BLaER1 (cell line): ENCODE measurements at regions not wholly inside any gene's neighbourhood (a gene's known extent, or its start where the extent isn't known, plus 50 kb on each side); places are given as distances from the start of the nearest gene placed in this dataset.
"Not testable (repeated sequence)": the region's sequence is repeated elsewhere in the genome, so short reads cannot be mapped to it uniquely, and the experiment has no call there.

Source experiments
- H3K27ac ChIP-seq: shearing (Covaris generic); formaldehyde crosslinking; 2 replicates; pipeline ENCODE4 v1.8.1; 2022
- H3K27me3 ChIP-seq: shearing (Covaris generic); formaldehyde crosslinking; 2 replicates; pipeline ENCODE4 v1.8.1; 2022
- H3K36me3 ChIP-seq: shearing (Covaris generic); formaldehyde crosslinking; 2 replicates; pipeline ENCODE4 v1.8.1; 2022
- H3K4me1 ChIP-seq: shearing (Covaris generic); formaldehyde crosslinking; 2 replicates; pipeline ENCODE4 v1.8.1; 2022
- H3K4me2 ChIP-seq: shearing (Covaris generic); formaldehyde crosslinking; 2 replicates; pipeline ENCODE4 v1.8.1; 2022
- H3K4me3 ChIP-seq: shearing (Covaris generic); formaldehyde crosslinking; 2 replicates; pipeline ENCODE4 v1.8.1; 2022
- H3K9ac ChIP-seq: shearing (Covaris generic); formaldehyde crosslinking; 2 replicates; pipeline ENCODE4 v1.8.1; 2022
- H3K9me3 ChIP-seq: shearing (Covaris generic); formaldehyde crosslinking; 2 replicates; pipeline ENCODE4 v1.8.1; 2022
- H4K20me1 ChIP-seq: shearing (Covaris generic); formaldehyde crosslinking; 2 replicates; pipeline ENCODE4 v1.8.1; 2022
- Cebpa-rat ChIP-seq: shearing (Covaris generic); IDR thresholded peaks from 2 replicates; pipeline ENCODE4 v1.8.1; 2022

DNA sequence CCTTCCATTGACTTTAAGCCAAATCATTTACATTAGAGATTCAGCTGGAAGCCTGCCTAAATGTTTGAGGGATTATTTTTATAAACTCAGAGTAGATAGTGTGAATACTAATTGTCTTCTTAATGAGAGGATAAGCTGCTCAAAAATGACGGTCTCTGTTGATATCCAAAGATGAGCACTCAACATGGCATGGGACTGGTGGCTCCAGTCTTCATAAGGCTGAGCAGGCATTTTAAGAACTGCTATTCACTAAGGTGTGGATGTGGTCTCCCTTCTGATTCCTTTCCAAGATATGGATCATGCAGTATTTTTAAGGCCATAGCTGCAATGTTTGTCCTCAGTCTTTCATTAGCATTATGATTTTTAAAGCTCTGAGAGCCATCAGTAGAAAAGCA is 377.5 kb upstream of the RIOK2 start:
- no peak overlapping the region for H3K9ac ChIP-seq
- no peaks in the 10 kb centered on the region for H3K27me3 ChIP-seq
- no peaks in the 10 kb centered on the region for H3K9me3 ChIP-seq
- H3K4me3 ChIP-seq: no peak overlapping the region
- no peaks in the 10 kb centered on the region for H3K36me3 ChIP-seq
- TF ChIP-seq Cebpa-rat: no peak
- H3K4me2 ChIP-seq: no peak overlapping the region
- no peaks in the 10 kb centered on the region for H3K4me1 ChIP-seq
- no peak overlapping the region for H3K27ac ChIP-seq
- H4K20me1 ChIP-seq: no peaks in the 10 kb centered on the region

- Histone ChIP-seq H3K4me2 (no peak overlapping the region), H3K36me3 (no peaks in the 10 kb centered on the region), H3K27me3 (no peaks in the 10 kb centered on the region), H3K9me3 (peaks cover 20% of the 10 kb centered on the region), H3K9ac (no peak overlapping the region), H4K20me1 (no peaks in the 10 kb centered on the region), H3K4me3 (no peak overlapping the region), H3K4me1 (no peaks in the 10 kb centered on the region), H3K27ac (no peak overlapping the region)
- no peak for TF ChIP-seq Cebpa-rat
Measured at GRCh38 chr5:97563050-97563657, 380.1 kb upstream of the RIOK2 start.

DNA sequence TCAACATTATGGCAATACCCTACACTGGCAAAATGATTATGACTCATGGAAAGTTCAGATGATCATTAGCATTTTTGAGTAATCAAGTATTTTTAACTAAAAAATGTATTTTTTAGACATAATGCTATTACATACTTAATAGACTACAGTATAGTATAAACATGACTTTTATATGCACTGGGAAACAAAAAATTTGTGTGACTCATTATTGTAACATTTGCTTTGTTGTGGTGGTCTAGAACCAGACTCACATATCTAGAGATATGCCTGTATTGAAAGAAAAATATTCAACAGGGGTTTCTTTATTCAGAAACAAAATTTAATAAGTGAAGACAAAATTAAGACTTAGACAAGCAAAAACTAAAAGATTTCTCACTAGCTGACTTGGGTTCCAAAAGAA is 385.3 kb upstream of the RIOK2 start:
- no peaks in the 10 kb centered on the region for H3K36me3 ChIP-seq
- H3K4me2 ChIP-seq: no peak overlapping the region
- no peak for TF ChIP-seq Cebpa-rat
- H3K4me3 ChIP-seq: no peak overlapping the region
- H3K9me3 ChIP-seq: peaks cover 45% of the 10 kb centered on the region
- no peaks in the 10 kb centered on the region for H3K4me1 ChIP-seq
- H3K27ac ChIP-seq: no peak overlapping the region
- H3K9ac ChIP-seq: no peak overlapping the region
- H3K27me3 ChIP-seq: no peaks in the 10 kb centered on the region
- H4K20me1 ChIP-seq: no peaks in the 10 kb centered on the region

DNA sequence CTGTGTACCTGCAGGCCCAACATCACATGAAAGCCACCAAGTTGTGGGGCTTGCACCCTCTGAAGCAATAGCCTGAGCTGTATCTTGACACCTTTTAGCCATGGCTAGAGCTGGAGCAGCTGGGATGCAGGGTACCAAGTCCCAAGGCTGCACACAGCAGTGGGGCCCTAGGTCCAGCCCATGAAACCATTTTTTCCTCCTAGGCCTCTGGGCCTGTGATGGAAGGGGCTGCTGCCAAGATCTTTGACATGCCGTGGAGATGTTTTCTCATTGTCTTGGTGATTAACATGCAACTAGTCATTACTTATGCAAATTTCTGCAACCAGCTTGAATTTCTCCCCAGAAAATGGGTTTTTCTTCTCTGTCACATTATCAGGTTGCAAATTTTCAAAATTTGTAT is 387.2 kb upstream of the RIOK2 start:
- no peak overlapping the region for H3K4me2 ChIP-seq

DNA sequence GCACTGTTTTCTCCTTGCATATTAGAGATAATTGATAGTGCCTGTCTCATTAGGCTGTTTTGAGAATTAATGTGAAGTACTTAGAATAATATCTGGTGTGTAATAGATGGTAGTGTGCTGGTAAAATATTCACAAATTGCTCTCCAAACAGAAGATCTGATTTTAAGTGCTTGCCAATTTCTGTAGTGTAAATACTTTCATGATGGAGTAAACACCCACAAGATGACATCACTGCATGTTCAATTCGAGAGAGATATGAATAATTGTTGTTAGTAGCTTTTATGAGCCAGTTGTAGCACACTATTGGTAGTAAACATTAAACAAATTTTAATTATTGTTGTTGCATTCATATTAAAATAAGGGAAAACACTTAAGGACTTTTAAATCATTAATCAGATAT is 392.3 kb upstream of the RIOK2 start:
- no peaks in the 10 kb centered on the region for H3K4me1 ChIP-seq
- no peaks in the 10 kb centered on the region for H3K27me3 ChIP-seq
- H3K4me3 ChIP-seq: no peak overlapping the region
- no peak overlapping the region for H3K27ac ChIP-seq
- H3K4me2 ChIP-seq: no peak overlapping the region
- H3K9ac ChIP-seq: no peak overlapping the region
- no peaks in the 10 kb centered on the region for H3K36me3 ChIP-seq
- H4K20me1 ChIP-seq: no peaks in the 10 kb centered on the region
- H3K9me3 ChIP-seq: peaks cover 10% of the 10 kb centered on the region
- TF ChIP-seq Cebpa-rat: no peak

More for the DNA sequence above, 387.2 kb upstream of the RIOK2 start:
- H3K9me3 ChIP-seq: peaks cover 45% of the 10 kb centered on the region
- no peaks in the 10 kb centered on the region for H3K36me3 ChIP-seq
- no peak overlapping the region for H3K4me3 ChIP-seq
- no peaks in the 10 kb centered on the region for H3K27me3 ChIP-seq
- TF ChIP-seq Cebpa-rat: no peak
- H3K4me1 ChIP-seq: no peaks in the 10 kb centered on the region
- no peak overlapping the region for H3K27ac ChIP-seq
- H3K9ac ChIP-seq: no peak overlapping the region
- H4K20me1 ChIP-seq: no peaks in the 10 kb centered on the region

DNA sequence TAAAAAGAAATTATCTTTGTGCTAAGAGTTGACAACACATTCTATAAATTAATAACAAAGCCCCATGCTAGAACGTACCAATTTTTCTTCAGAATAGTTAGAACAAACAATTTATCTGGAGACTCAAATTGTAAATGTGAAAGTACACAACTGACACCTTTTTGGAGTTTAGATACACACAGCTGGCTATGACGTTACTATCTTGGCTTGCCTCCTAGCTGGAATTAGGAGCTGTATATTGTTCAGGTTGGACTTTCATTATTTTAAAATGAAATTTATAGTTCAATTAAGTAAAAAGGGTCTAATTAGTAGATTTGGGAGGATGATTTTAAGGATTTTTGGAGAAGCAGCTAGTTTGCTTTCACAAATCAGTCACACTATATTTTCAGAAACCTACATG is 393.9 kb upstream of the RIOK2 start:
- no peaks in the 10 kb centered on the region for H4K20me1 ChIP-seq
- TF ChIP-seq Cebpa-rat: no peak
- H3K4me2 ChIP-seq: no peak overlapping the region
- H3K4me1 ChIP-seq: no peaks in the 10 kb centered on the region
- H3K36me3 ChIP-seq: no peaks in the 10 kb centered on the region
- no peak overlapping the region for H3K4me3 ChIP-seq
- H3K9me3 ChIP-seq: no peaks in the 10 kb centered on the region
- no peak overlapping the region for H3K9ac ChIP-seq
- no peak overlapping the region for H3K27ac ChIP-seq
- H3K27me3 ChIP-seq: no peaks in the 10 kb centered on the region

DNA sequence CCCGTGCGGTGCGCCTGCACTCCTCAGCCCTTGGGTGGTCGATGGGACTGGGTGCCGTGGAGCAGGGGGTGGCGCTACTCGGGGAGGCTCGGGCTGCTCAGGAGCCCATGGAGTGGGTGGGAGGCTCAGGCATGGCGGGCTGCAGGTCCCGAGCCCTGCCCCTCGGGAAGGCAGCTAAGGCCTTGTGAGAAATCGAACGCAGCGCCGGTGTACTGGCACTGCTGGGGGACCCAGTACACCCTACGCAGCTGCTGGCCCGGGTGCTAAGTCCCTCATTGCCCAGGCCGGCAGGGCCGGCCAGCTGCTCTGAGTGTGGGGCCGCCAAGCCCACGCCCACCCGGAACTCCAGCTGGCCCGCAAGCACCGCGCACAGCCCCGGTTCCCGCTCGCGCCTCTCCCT is 396.9 kb upstream of the RIOK2 start:
- H3K27ac ChIP-seq, H3K27me3 ChIP-seq, H3K9ac ChIP-seq, H4K20me1 ChIP-seq, H3K36me3 ChIP-seq, H3K4me1 ChIP-seq, H3K4me3 ChIP-seq, H3K9me3 ChIP-seq, H3K4me2 ChIP-seq: not testable (repeated sequence)

DNA sequence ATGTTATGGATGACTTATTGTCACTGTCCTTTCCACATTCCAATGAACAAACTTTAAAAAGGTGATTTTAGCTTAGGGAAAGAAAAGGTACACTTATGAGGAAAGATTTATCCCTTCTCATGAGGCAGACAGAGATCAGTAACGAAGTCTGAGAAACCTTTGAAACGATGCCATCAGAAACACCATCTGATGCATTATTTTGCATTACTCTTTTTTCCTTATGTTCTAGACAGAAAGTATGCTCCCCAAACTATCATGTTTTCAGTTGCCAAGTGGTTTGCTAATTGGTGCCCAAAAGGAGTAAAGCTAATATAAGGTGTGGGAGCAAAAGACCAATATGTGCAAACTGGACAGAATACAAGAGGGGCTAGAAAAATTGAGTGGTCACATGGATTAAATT is 397.7 kb upstream of the RIOK2 start:
- TF ChIP-seq Cebpa-rat: no peak
- Histone ChIP-seq H3K9me3 (no peaks in the 10 kb centered on the region), H3K4me1 (no peaks in the 10 kb centered on the region), H3K36me3 (no peaks in the 10 kb centered on the region), H3K27me3 (no peaks in the 10 kb centered on the region), H3K9ac (no peak overlapping the region), H3K27ac (no peak overlapping the region), H4K20me1 (no peaks in the 10 kb centered on the region), H3K4me2 (no peak overlapping the region), H3K4me3 (no peak overlapping the region)

DNA sequence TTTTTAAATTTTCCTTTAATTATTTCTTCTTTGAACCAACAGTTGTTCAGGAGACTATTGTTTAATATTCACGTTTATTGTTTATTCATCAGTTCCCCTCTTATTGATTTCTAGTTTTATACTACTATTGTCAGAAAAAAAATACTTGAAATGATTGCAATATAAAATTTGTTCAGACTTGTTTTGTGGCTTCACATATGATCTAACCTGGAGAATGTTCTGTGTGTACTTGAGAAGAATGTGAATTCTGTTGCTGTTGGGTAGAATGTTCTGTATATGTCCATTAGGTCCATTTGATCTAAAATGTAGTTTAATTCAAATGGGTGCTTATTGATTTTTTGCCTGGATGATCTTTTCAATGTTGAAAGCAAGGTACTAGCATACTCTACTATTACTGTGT is 408.7 kb upstream of the RIOK2 start:
- Histone ChIP-seq H4K20me1 (no peaks in the 10 kb centered on the region), H3K27ac (no peak overlapping the region), H3K4me2 (no peak overlapping the region), H3K9ac (no peak overlapping the region), H3K9me3 (peaks cover 9% of the 10 kb centered on the region; the same call in 1 of the 2 replicates), H3K27me3 (no peaks in the 10 kb centered on the region), H3K4me1 (no peaks in the 10 kb centered on the region), H3K4me3 (no peak overlapping the region), H3K36me3 (no peaks in the 10 kb centered on the region)
- TF ChIP-seq Cebpa-rat: no peak

DNA sequence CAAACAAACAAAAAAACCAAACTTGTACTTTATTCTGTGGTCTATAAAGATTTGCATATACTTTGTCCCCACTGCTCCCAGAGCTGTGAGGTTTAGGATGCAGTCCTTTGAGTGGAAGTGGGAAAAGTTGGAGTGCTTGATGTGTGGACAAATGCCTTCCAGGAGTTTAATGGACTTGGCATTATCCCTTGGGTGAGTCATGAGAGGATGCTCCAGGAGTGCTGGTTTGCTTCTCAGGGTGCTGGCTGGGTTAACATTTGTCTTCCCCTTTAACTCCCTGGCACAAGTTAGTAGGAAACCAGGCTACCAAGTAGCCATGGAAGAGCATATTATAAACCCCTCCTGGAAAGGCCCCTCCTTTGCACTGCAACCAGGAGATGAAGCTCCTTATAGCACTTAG is 417.4 kb upstream of the RIOK2 start:
- Histone ChIP-seq H3K9me3 (peaks cover 31% of the 10 kb centered on the region), H3K4me2 (no peak overlapping the region), H4K20me1 (no peaks in the 10 kb centered on the region), H3K27ac (no peak overlapping the region), H3K9ac (no peak overlapping the region), H3K27me3 (no peaks in the 10 kb centered on the region), H3K36me3 (no peaks in the 10 kb centered on the region), H3K4me3 (no peak overlapping the region), H3K4me1 (no peaks in the 10 kb centered on the region)
- TF ChIP-seq Cebpa-rat: no peak

- Histone ChIP-seq H3K4me1 (no peaks in the 10 kb centered on the region), H3K9me3 (peaks cover 28% of the 10 kb centered on the region), H3K4me3 (no peak overlapping the region), H3K27me3 (no peaks in the 10 kb centered on the region), H3K4me2 (no peak overlapping the region), H4K20me1 (no peaks in the 10 kb centered on the region), H3K36me3 (no peaks in the 10 kb centered on the region), H3K9ac (no peak overlapping the region), H3K27ac (no peak overlapping the region)
- TF ChIP-seq Cebpa-rat: no peak
Measured at GRCh38 chr5:97601651-97602050, 418.6 kb upstream of the RIOK2 start.
